Caki2 (cell line): ENCODE measurements at regions not wholly inside any gene's neighbourhood (a gene's known extent, or its start where the extent isn't known, plus 50 kb on each side); places are given as distances from the start of the nearest gene placed in this dataset.
"Not testable (repeated sequence)": the region's sequence is repeated elsewhere in the genome, so short reads cannot be mapped to it uniquely, and the experiment has no call there.

Experiments used
- DNase-seq: peaks from one replicate; pipeline ENCODE4 v3.0.0-alpha.2; 2015; ENCODE audit warnings: low read depth
- in situ Hi-C: cut with HindIII; loops from 2 replicates; pipeline ENCODE4 v1.10.0; 2016; ENCODE audit warnings: low sequenced_read_pairs, low pct_unique_long_range_greater_than_20kb, mixed read lengths

- DNase-seq, result no peak
- in situ Hi-C loops, result no loop called here
Measured at GRCh38 chr4:73348185-73348584, 55.9 kb upstream of the ALB start.

- in situ Hi-C loops, result no loop called here
Measured at GRCh38 chr4:73347497-73347896, 56.6 kb upstream of the ALB start.

GRCh38 chr4:73345399-73345975 lies 58.6 kb upstream of the ALB start:
- DNase-seq, result peak; percentile 61
- in situ Hi-C loops, result no loop called here

More at GRCh38 chr4:73347497-73347896, 56.6 kb upstream of the ALB start:
- DNase-seq, result no peak

GRCh38 chr4:73344106-73344505 lies 60.0 kb upstream of the ALB start:
- DNase-seq, result no peak
- in situ Hi-C loops, result no loop called here

- DNase-seq, result peak; percentile 24
- in situ Hi-C loops, result no loop called here
Measured at GRCh38 chr4:73343432-73343831, 60.7 kb upstream of the ALB start.

GRCh38 chr4:73341454-73341853 lies 62.6 kb upstream of the ALB start:
- DNase-seq, result peak; percentile 45
- in situ Hi-C loops, result no loop called here

- no peak for DNase-seq
- in situ Hi-C loops, result no loop called here
Measured at GRCh38 chr4:73340917-73341316, 63.2 kb upstream of the ALB start.

- DNase-seq, result no peak
- in situ Hi-C loops, result no loop called here
Measured at GRCh38 chr4:73335679-73336078, 68.4 kb upstream of the ALB start.

- in situ Hi-C loops, DNase-seq: not testable (repeated sequence)
Measured at GRCh38 chr4:73332012-73332411, 72.1 kb upstream of the ALB start.

GRCh38 chr4:73329300-73329699 lies 70.7 kb upstream of the ANKRD17 start:
- DNase-seq, result no peak
- in situ Hi-C loops, result no loop called here

- in situ Hi-C loops, DNase-seq: not testable (repeated sequence)
Measured at GRCh38 chr4:73325776-73326175, 67.2 kb upstream of the ANKRD17 start.

GRCh38 chr4:73317092-73317491 lies 58.5 kb upstream of the ANKRD17 start:
- in situ Hi-C loops, result no loop called here
- no peak for DNase-seq

- in situ Hi-C loops, result no loop called here
- no peak for DNase-seq
Measured at GRCh38 chr4:73315091-73315490, 56.5 kb upstream of the ANKRD17 start.

- no peak for DNase-seq
- in situ Hi-C loops, result no loop called here
Measured at GRCh38 chr4:73312967-73313366, 54.4 kb upstream of the ANKRD17 start.

GRCh38 chr4:73311428-73311827 lies 52.8 kb upstream of the ANKRD17 start:
- DNase-seq, result peak; percentile 26
- in situ Hi-C loops, result no loop called here

- no peak for DNase-seq
- in situ Hi-C loops, result no loop called here
Measured at GRCh38 chr4:73309211-73309610, 50.6 kb upstream of the ANKRD17 start.
